GM19324 (cell line): ENCODE measurements at regions not wholly inside any gene's neighbourhood (a gene's known extent, or its start where the extent isn't known, plus 50 kb on each side); places are given as distances from the start of the nearest gene placed in this dataset.

Experiments
- ATAC-seq: cut with Tn5 transposase; IDR thresholded peaks from one replicate; pipeline ENCODE4 v1.9.1; 2021; ENCODE audit warnings: mild to moderate bottlenecking, moderate library complexity; ENCODE audit not compliant: unreplicated experiment, low FRiP score

GRCh38 chr7:117929237-117929636 lies 56.0 kb upstream of the CTTNBP2 start:
- no peak for ATAC-seq

- ATAC-seq = no peak
Observed at GRCh38 chr7:117931314-117931713, 58.1 kb upstream of the CTTNBP2 start.

GRCh38 chr7:117937049-117937752 lies 64.0 kb upstream of the CTTNBP2 start:
- ATAC-seq = no peak

GRCh38 chr7:117937753-117938483 lies 64.7 kb upstream of the CTTNBP2 start:
- ATAC-seq = no peak

- ATAC-seq = no peak
Observed at GRCh38 chr7:117941138-117941810, 68.0 kb upstream of the CTTNBP2 start.

- no peak for ATAC-seq
Observed at GRCh38 chr7:117942780-117943179, 69.5 kb upstream of the CTTNBP2 start.

- ATAC-seq = no peak
Observed at GRCh38 chr7:117944886-117945285, 71.6 kb upstream of the CTTNBP2 start.

GRCh38 chr7:117946151-117946633 lies 73.0 kb upstream of the CTTNBP2 start:
- no peak for ATAC-seq

- no peak for ATAC-seq
Observed at GRCh38 chr7:117949232-117949631, 76.0 kb upstream of the CTTNBP2 start.

- ATAC-seq = no peak
Observed at GRCh38 chr7:117950601-117951260, 77.5 kb upstream of the CTTNBP2 start.

- no peak for ATAC-seq
Observed at GRCh38 chr7:117951285-117951684, 78.0 kb upstream of the CTTNBP2 start.

GRCh38 chr7:117951691-117952280 lies 78.5 kb upstream of the CTTNBP2 start:
- no peak for ATAC-seq

GRCh38 chr7:117955046-117955445 lies 81.8 kb upstream of the CTTNBP2 start:
- no peak for ATAC-seq

GRCh38 chr7:117960351-117960750 lies 87.1 kb upstream of the CTTNBP2 start:
- no peak for ATAC-seq

GRCh38 chr7:117961235-117961634 lies 88.0 kb upstream of the CTTNBP2 start:
- ATAC-seq = no peak

- ATAC-seq = no peak
Observed at GRCh38 chr7:117962366-117962994, 89.2 kb upstream of the CTTNBP2 start.

GRCh38 chr7:117963264-117964197 lies 90.3 kb upstream of the CTTNBP2 start:
- ATAC-seq = no peak

GRCh38 chr7:117970801-117971200 lies 97.6 kb upstream of the CTTNBP2 start:
- ATAC-seq = no peak
